Lung (tissue), 11 donors: ENCODE measurements at regions not wholly inside any gene's neighbourhood (a gene's known extent, or its start where the extent isn't known, plus 50 kb on each side); places are given as distances from the start of the nearest gene placed in this dataset.

Experiments
- ATAC-seq: fragments of 200-7000 bp; cut with Tn5 transposase; one replicate; pipeline ENCODE4 v1.9.1; 2020; ENCODE audit warnings: moderate number of reproducible peaks; ENCODE audit not compliant: insufficient read depth, low FRiP score
- DNase-seq, 3 donors: peaks; one replicate each; pipeline ENCODE4 v3.0.0-alpha.2; 2013 to 2017
- H3K27ac ChIP-seq, 2 donors: one replicate each; pipeline ENCODE4 v1.5.1; 2013; ENCODE audit warnings: mild to moderate bottlenecking in 2 of 2, moderate library complexity in 2 of 2, control low read depth in 1 of 2, inconsistent platforms in 1 of 2, low read depth in 1 of 2, low read length in 1 of 2
- H3K27me3 ChIP-seq, 3 donors: one replicate each; pipeline ENCODE4 v1.5.1; 2013; ENCODE audit warnings: low read length in 2 of 3; ENCODE audit not compliant: control insufficient read depth in 3 of 3, insufficient read depth in 3 of 3
- H3K36me3 ChIP-seq, 4 donors: one replicate each; pipeline ENCODE4 v1.5.1; 2013; ENCODE audit warnings: low read length in 4 of 4, mild to moderate bottlenecking in 1 of 4, moderate library complexity in 1 of 4; ENCODE audit not compliant: control insufficient read depth in 4 of 4, insufficient read depth in 4 of 4
- H3K4me1 ChIP-seq, 5 donors: one replicate each; pipeline ENCODE4 v1.5.1; 2013; ENCODE audit warnings: low read length in 5 of 5, mild to moderate bottlenecking in 2 of 5, moderate library complexity in 1 of 5; ENCODE audit not compliant: control insufficient read depth in 5 of 5, insufficient read depth in 5 of 5
- H3K4me3 ChIP-seq: one replicate; pipeline ENCODE4 v1.5.1; 2013; ENCODE audit warnings: mild to moderate bottlenecking, control low read depth, moderate library complexity
- H3K9ac ChIP-seq, 2 donors: one replicate each; pipeline ENCODE4 v1.5.1; 2013; ENCODE audit warnings: low read length in 2 of 2, control low read depth in 1 of 2; ENCODE audit not compliant: insufficient read depth in 1 of 2
- H3K9me3 ChIP-seq, 4 donors: one replicate each; pipeline ENCODE4 v1.5.1; 2013; ENCODE audit warnings: low read length in 3 of 4, mild to moderate bottlenecking in 1 of 4, moderate library complexity in 1 of 4; ENCODE audit not compliant: control insufficient read depth in 4 of 4, insufficient read depth in 3 of 4
- WGBS, 2 donors: extraction: QIAGEN DNeasy Blood & Tissue Kit; methylation state at CpG; one replicate each; pipeline ENCODE4 v1.1.7; 2013; 5-methylcytosine and 5-hydroxymethylcytosine counted together
- TF ChIP-seq, protein P1 (sequence below): IDR thresholded peaks from 2 replicates; pipeline ENCODE4 v1.5.1; 2012; ENCODE audit warnings: mild to moderate bottlenecking; ENCODE audit errors: control extremely low read depth, extremely low read depth
- donor health status: control.
- donor health status: control.
- donor health status: Bipolar disorder and iron deficiency.
- donor health status: healthy.
- donor health status: DM: yes; HTN: yes; CAD: no.

DNA sequence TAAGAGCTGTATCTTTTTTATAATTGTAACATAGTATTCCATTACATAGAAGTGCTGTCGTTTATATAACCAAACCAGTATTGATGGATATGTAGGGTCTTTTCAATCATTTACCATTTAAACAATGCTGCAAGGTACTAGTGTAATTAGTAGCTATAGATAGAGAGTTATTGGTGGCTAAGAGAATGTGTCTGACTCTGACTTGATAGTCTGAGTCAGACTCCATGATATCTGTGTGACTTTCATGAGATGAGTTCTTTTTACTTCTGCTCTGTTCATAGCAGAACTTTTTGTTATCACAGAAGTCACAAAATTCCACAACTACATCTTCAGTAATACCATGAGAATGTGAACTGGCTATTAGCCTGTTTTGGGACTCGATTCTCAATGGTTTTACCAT, 150.6 kb downstream of the FHIP1A start:
- TF ChIP-seq, protein P1, sequence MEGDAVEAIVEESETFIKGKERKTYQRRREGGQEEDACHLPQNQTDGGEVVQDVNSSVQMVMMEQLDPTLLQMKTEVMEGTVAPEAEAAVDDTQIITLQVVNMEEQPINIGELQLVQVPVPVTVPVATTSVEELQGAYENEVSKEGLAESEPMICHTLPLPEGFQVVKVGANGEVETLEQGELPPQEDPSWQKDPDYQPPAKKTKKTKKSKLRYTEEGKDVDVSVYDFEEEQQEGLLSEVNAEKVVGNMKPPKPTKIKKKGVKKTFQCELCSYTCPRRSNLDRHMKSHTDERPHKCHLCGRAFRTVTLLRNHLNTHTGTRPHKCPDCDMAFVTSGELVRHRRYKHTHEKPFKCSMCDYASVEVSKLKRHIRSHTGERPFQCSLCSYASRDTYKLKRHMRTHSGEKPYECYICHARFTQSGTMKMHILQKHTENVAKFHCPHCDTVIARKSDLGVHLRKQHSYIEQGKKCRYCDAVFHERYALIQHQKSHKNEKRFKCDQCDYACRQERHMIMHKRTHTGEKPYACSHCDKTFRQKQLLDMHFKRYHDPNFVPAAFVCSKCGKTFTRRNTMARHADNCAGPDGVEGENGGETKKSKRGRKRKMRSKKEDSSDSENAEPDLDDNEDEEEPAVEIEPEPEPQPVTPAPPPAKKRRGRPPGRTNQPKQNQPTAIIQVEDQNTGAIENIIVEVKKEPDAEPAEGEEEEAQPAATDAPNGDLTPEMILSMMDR, result no peak
- H3K36me3 ChIP-seq, result no peaks in the 10 kb centered on the region
- H3K27me3 ChIP-seq, result no peaks in the 10 kb centered on the region

DNA sequence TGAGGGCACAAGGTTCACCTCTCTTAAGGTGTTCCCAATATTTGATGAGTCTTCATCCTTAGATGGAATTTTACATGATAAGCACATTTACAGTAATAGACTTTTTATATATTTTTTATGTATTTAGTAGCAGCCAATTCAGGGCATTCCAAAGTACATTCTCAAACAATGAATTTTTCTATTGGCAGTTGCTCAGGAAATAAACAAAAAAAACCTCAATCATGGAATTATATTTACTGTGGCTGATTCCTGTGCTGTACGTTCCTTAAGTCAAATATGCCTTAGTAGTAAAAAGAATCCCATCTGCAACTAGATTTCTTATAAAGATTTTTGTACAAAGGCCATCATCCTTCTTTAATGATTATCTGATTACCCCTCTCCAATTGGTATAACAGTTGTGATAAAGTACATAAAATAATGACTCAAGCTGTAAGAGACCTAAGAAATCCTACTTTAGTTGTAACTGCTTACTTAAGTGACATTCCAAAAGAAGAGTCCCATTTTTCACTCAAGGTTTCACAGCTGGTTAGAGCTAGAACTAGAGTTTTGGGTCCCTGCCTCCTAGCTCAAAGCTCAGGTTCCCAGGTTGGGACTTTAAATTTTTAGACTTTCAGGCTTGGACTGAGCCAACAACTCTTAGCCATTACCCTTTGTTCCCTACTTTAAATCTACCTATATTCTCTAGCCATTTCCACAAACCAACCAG, 152.7 kb downstream of the FHIP1A start:
- no peak for DNase-seq
- Histone ChIP-seq H3K4me1 (peaks cover 0 to 3% (median 0%) of the 10 kb centered on the region in 5 donors), H3K36me3 (no peaks in the 10 kb centered on the region), H3K4me3 (no peak overlapping the region), H3K27ac (no peak overlapping the region), H3K9ac (no peak overlapping the region), H3K27me3 (no peaks in the 10 kb centered on the region), H3K9me3 (no peaks in the 10 kb centered on the region)
- TF ChIP-seq, protein P1, result no peak
- ATAC-seq, result no peak
- WGBS, 2 donors, result 52 to 67% methylated on average over 1 of the region's 1 CpG

More for the DNA sequence above, 150.6 kb downstream of the FHIP1A start:
- Histone ChIP-seq H3K4me3 (no peak overlapping the region), H3K4me1 (peaks cover 0 to 3% (median 0%) of the 10 kb centered on the region in 5 donors), H3K9ac (no peak overlapping the region), H3K27ac (no peak overlapping the region), H3K9me3 (no peaks in the 10 kb centered on the region)
- DNase-seq (no peak), ATAC-seq (no peak)
- 78 to 81% methylated on average over 2 of the region's 2 CpGs for WGBS, 2 donors

DNA sequence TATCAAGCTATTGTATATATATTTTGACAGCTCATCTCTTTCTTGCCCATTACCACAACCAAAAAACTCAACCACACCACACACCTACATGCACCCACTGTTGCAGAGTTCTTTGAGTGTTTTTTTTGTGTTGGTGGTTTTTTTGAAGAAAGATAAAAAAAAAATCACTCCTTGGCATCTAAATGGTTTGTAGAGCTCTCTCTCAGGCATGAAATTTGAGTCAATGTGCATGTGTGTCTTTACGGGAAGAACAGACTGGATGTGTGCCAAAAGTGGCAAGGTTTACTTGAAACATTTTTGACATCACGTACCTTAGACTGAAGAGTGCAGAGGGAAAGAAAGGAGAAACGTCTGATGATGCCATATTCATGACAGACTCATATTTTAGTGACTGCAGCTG, 154.2 kb downstream of the FHIP1A start:
- TF ChIP-seq, protein P1, result no peak
- H3K4me1 ChIP-seq, result peaks cover 0 to 3% (median 0%) of the 10 kb centered on the region in 5 donors
- no peak overlapping the region for H3K9ac ChIP-seq
- DNase-seq, result peak in 2 of 3 donors; percentile 17 to 46
- 23 to 40% methylated on average over 3 of the region's 3 CpGs for WGBS, 2 donors
- H3K27ac ChIP-seq, result no peak overlapping the region
- no peaks in the 10 kb centered on the region for H3K9me3 ChIP-seq
- H3K36me3 ChIP-seq, result no peaks in the 10 kb centered on the region
- H3K27me3 ChIP-seq, result no peaks in the 10 kb centered on the region
- no peak for ATAC-seq
- no peak overlapping the region for H3K4me3 ChIP-seq

DNA sequence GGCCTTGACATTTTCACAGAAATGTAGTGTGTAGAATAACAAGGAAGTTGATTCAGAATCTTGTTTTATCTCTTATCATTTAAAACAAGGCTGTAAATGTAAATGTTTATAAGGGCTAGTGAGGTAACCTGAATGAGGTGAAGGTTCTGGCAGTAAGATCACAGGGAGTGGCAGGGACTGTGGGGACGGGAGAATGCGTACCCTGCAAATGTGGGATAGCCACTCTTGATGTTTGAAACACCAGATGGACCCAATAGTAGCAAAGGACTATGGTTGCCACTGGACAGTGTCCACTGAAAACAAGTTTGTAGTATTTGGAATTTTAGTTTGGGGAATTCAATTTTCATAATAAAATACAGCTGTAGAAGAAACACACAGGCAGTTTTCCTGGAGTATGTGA, 155.3 kb downstream of the FHIP1A start:
- TF ChIP-seq, protein P1, result no peak
- 66 to 85% methylated on average over 2 of the region's 2 CpGs for WGBS, 2 donors

More for the DNA sequence above, 155.3 kb downstream of the FHIP1A start:
- H3K9me3 ChIP-seq, result no peaks in the 10 kb centered on the region
- H3K27ac ChIP-seq, result no peak overlapping the region
- H3K36me3 ChIP-seq, result no peaks in the 10 kb centered on the region
- DNase-seq (no peak), ATAC-seq (no peak)
- H3K4me3 ChIP-seq, result no peak overlapping the region
- H3K4me1 ChIP-seq, result peaks cover 0 to 3% (median 0%) of the 10 kb centered on the region in 5 donors
- H3K27me3 ChIP-seq, result no peaks in the 10 kb centered on the region
- no peak overlapping the region for H3K9ac ChIP-seq
